ENCODE measurements at regions not wholly inside any gene's neighbourhood (a gene's known extent, or its start where the extent isn't known, plus 50 kb on each side); places are given as distances from the start of the nearest gene placed in this dataset.
"Not testable (repeated sequence)": the region's sequence is repeated elsewhere in the genome, so short reads cannot be mapped to it uniquely, and the experiment has no call there.

DNA sequence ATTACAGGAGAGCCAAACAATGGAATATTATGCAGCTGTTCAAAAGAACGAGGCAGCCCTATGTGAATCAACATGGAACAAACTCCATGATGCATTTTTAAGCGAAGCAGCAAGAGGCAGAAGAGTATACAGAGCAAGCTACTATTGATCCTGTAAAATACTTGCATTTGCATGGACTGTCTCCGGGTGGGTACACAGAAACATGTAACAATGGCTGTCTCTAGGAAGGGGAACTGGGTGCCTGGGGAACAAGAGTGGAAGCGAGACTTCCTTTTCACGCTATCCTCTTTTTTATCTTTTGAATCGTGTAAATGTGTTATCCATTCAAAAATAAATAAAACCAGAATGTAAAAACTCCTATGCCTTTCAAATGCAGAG is 93.3 kb upstream of the SIRPA start:
- H3K27me3 ChIP-seq (ENCODE audit: low read depth) = peaks cover 20% of the 10 kb centered on the region
- no peaks in the 10 kb centered on the region for H3K9me3 ChIP-seq
- peaks cover 10% of the 10 kb centered on the region for H3K4me1 ChIP-seq
- H3K4me3 ChIP-seq = no peak overlapping the region
- in situ Hi-C loops (cut with MboI; ENCODE audit: low sequenced_read_pairs) = no loop called here
- peak in 1 of 2 experiments; percentile 59 for DNase-seq (ENCODE audit: low spot score in 2 of 2)
- H3K36me3 ChIP-seq (replicated peaks) = no peaks in the 10 kb centered on the region

DNA sequence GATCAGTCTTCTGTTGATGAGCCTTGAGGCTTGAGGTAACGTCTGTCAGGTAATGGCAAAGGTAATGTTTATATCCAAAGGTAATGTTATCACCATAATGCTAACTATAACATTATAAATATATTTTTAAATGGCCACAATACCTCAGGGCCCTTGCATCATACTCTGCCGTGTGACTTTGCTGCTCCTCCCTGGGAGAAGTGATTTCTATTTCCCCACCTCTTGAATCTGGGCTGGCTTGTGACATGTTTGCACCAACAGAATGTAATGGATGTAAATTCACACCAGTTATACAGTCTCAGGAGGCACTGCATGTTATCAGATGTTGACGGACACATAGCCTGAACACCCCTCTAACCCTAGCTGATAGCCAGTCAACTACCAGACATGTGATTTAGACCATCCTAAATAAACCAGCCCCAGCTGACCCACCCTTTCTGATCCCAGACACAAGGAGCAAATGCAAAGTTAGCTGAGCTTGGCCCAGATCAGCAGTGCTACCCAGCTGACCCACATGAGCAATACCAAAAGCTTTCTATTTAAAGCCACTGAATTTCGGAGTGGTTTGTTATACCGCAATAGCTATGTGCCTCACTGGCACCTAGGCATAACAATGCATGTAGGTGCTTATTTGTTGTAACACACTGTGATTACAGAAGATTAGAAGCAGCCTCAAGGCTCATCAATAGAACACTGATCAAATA is 93.8 kb upstream of the SIRPA start:
- H3K27me3 ChIP-seq (ENCODE audit: low read depth) = peaks cover 20% of the 10 kb centered on the region
- H3K9me3 ChIP-seq = no peaks in the 10 kb centered on the region
- no peak overlapping the region for H3K4me3 ChIP-seq
- no peaks in the 10 kb centered on the region for H3K36me3 ChIP-seq (replicated peaks)
- in situ Hi-C loops (cut with MboI; ENCODE audit: low sequenced_read_pairs) = no loop called here
- peaks cover 10% of the 10 kb centered on the region for H3K4me1 ChIP-seq
- DNase-seq (ENCODE audit: low spot score in 2 of 2) = no peak

DNA sequence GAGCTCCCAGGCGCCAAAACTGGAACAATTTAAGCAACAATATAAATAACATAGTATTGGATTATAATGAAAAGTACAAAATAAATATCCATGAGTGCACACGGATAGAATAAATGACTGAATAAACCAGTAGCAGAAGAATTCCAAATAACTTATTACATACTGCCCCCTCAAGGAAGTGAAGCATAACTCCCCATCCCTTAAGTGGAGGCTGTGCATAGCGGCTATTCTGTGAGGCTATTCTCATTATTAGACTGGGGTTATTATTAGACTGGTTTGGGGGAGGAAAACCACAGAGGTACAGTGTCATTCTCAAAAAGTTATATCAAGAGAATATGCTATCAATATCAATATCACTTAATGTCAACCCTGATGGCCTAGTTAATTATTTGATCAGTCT is 94.4 kb upstream of the SIRPA start:
- H3K4me3 ChIP-seq = no peak overlapping the region
- in situ Hi-C loops (cut with MboI; ENCODE audit: low sequenced_read_pairs) = no loop called here
- DNase-seq (ENCODE audit: low spot score in 2 of 2) = no peak
- H3K4me1 ChIP-seq = peaks cover 10% of the 10 kb centered on the region
- H3K27me3 ChIP-seq (ENCODE audit: low read depth) = peaks cover 22% of the 10 kb centered on the region
- no peaks in the 10 kb centered on the region for H3K36me3 ChIP-seq (replicated peaks)
- no peaks in the 10 kb centered on the region for H3K9me3 ChIP-seq

DNA sequence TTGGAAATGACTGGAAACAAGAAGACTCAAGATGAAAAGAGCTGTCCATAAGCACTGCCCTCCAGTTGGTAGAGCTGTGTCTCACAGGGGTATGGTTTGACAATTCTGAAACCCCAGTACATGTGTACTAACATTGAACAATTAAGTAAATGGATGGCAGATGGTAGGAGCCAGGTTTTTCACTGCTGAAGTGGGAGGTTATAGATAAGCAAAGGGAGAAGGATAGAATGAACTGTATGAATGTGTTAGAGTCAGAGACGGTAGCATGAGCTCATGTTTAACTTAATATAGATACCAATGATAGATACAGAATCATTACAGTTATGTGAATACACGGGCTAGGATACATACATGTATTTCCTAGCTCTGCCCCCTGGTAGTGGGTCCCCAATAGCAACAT is 95.0 kb upstream of the SIRPA start:
- Histone ChIP-seq H3K27me3 (ENCODE audit: low read depth) (peaks cover 27% of the 10 kb centered on the region), H3K4me3 (no peak overlapping the region), H3K36me3 (replicated peaks) (no peaks in the 10 kb centered on the region), H3K9me3 (no peaks in the 10 kb centered on the region), H3K4me1 (peaks cover 10% of the 10 kb centered on the region)
- DNase-seq (ENCODE audit: low spot score in 2 of 2) = no peak
- in situ Hi-C loops (cut with MboI; ENCODE audit: low sequenced_read_pairs) = no loop called here

DNA sequence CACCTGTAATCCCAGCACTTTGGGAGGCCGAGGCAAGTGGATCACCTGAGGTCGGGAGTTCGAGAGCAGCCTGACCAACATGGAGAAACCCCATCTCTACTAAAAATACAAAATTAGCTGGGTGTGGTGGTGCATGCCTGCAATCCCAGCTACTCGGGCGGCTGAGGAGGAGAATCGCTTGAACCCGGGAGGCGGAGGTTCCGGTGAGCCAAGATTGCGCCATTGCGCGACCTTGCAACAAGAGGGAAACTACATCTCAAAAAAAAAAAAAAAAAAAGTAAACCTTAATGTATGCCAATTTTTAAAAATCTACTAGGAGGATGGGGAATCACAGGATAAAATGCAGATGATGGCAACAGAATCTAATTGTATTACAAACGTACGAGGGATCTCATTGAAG is 95.5 kb upstream of the SIRPA start:
- in situ Hi-C loops (cut with MboI; ENCODE audit: low sequenced_read_pairs); DNase-seq (ENCODE audit: low spot score in 2 of 2); H3K9me3 ChIP-seq; H3K4me3 ChIP-seq; H3K36me3 ChIP-seq (replicated peaks): not testable (repeated sequence)
- H3K27me3 ChIP-seq (ENCODE audit: low read depth) = peaks cover 32% of the 10 kb centered on the region
- peaks cover 10% of the 10 kb centered on the region for H3K4me1 ChIP-seq

DNA sequence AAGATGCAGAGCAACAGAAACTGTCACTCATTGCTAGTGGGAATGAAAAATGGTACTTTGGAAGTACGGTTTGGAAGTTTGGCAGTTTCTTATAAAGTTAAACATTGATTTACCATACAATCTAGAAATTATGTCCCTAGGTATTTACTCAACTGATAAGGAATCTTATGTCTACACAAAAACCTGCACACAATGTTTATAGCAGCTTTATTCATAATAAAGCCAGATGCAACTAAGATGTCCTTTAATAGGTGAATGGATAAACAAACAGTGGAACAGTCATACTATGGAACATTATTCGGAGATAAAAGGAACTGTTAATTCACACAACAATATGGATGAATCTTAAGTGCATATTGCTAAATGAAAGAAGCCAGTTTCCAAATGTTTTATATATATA is 96.2 kb upstream of the SIRPA start:
- Histone ChIP-seq H3K4me1 (peaks cover 11% of the 10 kb centered on the region), H3K27me3 (ENCODE audit: low read depth) (peaks cover 31% of the 10 kb centered on the region), H3K36me3 (replicated peaks) (no peaks in the 10 kb centered on the region), H3K4me3 (no peak overlapping the region), H3K9me3 (no peaks in the 10 kb centered on the region)
- in situ Hi-C loops (cut with MboI; ENCODE audit: low sequenced_read_pairs) = no loop called here
- DNase-seq (ENCODE audit: low spot score in 2 of 2) = no peak

DNA sequence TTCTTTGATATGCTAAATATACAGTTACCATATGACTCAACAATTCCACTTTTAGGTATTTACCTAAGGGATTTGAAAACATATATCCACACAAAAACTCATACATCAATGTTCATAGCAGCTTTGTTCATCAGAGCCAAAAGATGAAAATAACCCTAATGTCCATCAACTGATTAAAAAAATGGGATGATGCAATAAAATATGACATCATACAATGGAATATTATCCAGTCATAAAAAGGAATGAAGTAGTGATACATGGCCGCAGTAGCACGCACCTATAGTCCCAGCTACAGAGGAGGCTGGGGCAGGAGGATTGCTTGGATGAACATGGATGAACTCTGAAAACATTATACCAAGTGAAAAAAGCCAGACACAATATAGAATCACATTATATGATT is 101.4 kb upstream of the SIRPA start:
- peaks cover 6% of the 10 kb centered on the region; the same call in 1 of the 2 replicates for H3K4me1 ChIP-seq
- in situ Hi-C loops (cut with MboI; ENCODE audit: low sequenced_read_pairs) = no loop called here
- DNase-seq (ENCODE audit: low spot score in 2 of 2) = no peak
- H3K27me3 ChIP-seq (ENCODE audit: low read depth) = peaks cover 26% of the 10 kb centered on the region
- H3K36me3 ChIP-seq (replicated peaks) = no peaks in the 10 kb centered on the region
- H3K9me3 ChIP-seq = no peaks in the 10 kb centered on the region
- no peak overlapping the region for H3K4me3 ChIP-seq

DNA sequence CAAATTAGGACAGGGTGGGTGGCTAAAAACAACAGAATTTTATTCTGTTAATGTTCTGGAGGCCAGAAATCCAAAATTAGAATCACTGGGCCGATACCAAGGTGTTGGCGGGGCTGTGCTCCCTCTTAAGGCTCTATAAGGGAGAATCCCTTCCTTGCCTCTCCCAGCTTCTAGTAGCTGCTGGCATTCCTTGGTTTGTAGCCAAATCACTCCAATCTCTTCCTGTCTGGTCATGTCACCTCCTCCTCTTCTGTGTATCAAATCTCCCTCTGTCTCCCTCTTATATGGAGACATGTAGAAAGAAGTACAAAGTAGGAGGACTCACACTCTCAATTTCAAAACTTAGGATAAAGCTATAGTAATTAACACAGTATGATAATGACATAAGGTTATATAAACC is 102.9 kb upstream of the SIRPA start:
- peaks cover 6% of the 10 kb centered on the region; the same call in 1 of the 2 replicates for H3K4me1 ChIP-seq
- H3K9me3 ChIP-seq = no peaks in the 10 kb centered on the region
- peaks cover 36% of the 10 kb centered on the region for H3K27me3 ChIP-seq (ENCODE audit: low read depth)
- no peak overlapping the region for H3K4me3 ChIP-seq
- in situ Hi-C loops (cut with MboI; ENCODE audit: low sequenced_read_pairs) = no loop called here
- no peak for DNase-seq (ENCODE audit: low spot score in 2 of 2)
- H3K36me3 ChIP-seq (replicated peaks) = no peaks in the 10 kb centered on the region

DNA sequence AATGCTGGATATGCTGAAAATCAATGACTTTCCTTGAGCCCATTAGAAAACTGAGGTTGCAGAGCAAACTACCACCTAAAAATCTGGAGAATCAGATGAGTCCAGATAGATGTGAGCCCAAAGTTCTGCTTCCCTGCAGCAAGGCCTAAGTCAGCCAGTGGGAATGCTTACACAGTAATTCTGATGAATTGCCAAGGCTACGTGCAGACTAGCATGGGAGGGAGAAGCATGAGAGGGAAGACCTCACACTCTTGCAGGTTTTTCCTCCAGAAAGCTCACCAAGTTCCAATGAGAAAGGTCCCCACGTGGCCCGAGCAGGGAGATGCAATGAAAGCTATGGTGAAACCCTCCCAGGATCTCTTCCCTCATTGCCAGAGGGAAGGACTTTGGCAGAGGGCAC is 104.8 kb upstream of the SIRPA start:
- Histone ChIP-seq H3K4me3 (no peak overlapping the region), H3K27me3 (ENCODE audit: low read depth) (peaks cover 42% of the 10 kb centered on the region), H3K4me1 (peaks cover 6% of the 10 kb centered on the region; the same call in 1 of the 2 replicates), H3K9me3 (no peaks in the 10 kb centered on the region), H3K36me3 (replicated peaks) (no peaks in the 10 kb centered on the region)
- DNase-seq (ENCODE audit: low spot score in 2 of 2) = no peak
- in situ Hi-C loops (cut with MboI; ENCODE audit: low sequenced_read_pairs) = no loop called here

DNA sequence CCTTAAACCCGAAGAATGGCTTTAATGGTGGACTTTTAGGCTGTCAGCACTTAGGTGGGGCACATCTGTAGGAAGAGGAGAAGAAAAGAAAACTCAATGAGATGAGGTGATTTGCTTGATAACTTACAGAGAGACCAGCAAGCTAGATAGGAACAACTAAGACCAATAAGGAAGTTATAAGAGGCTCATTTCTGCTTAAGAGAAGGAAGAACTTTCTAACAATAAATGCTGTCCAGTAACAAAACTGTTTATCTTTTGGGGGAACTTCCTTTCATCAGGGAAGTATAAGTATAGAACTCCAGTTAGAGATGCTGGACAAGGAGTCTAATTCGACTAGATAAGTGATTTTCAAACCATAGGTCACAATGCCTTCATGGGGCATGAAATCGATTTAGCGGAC is 107.2 kb upstream of the SIRPA start:
- Histone ChIP-seq H3K36me3 (replicated peaks) (no peaks in the 10 kb centered on the region), H3K4me1 (no peaks in the 10 kb centered on the region), H3K4me3 (no peak overlapping the region), H3K27me3 (ENCODE audit: low read depth) (peaks cover 35% of the 10 kb centered on the region), H3K9me3 (no peaks in the 10 kb centered on the region)
- in situ Hi-C loops (cut with MboI; ENCODE audit: low sequenced_read_pairs) = no loop called here
- DNase-seq (ENCODE audit: low spot score in 2 of 2) = no peak

DNA sequence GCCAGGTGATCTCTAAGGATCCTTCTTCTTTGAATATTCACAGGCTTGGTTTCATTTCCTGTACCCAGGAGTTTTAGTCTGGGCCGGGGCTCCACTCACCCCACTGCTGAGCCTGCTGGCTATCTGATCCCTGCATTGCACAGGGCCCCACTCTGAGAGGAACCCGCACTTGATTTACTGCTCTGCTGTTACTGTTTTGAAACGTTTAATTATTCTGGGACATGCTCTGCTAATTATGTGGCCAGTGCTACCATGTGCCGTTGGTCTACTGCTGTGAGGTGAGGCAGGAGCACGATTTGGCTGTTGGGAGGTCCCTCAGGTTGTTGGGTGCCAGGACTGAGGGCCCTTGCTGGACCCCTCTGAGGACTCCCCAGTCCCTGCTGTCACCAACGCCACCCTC is 108.7 kb upstream of the SIRPA start:
- DNase-seq (ENCODE audit: low spot score in 2 of 2) = no peak
- Histone ChIP-seq H3K4me1 (no peaks in the 10 kb centered on the region), H3K27me3 (ENCODE audit: low read depth) (peaks cover 35% of the 10 kb centered on the region), H3K9me3 (no peaks in the 10 kb centered on the region), H3K4me3 (no peak overlapping the region), H3K36me3 (replicated peaks) (no peaks in the 10 kb centered on the region)
- in situ Hi-C loops (cut with MboI; ENCODE audit: low sequenced_read_pairs) = no loop called here

DNA sequence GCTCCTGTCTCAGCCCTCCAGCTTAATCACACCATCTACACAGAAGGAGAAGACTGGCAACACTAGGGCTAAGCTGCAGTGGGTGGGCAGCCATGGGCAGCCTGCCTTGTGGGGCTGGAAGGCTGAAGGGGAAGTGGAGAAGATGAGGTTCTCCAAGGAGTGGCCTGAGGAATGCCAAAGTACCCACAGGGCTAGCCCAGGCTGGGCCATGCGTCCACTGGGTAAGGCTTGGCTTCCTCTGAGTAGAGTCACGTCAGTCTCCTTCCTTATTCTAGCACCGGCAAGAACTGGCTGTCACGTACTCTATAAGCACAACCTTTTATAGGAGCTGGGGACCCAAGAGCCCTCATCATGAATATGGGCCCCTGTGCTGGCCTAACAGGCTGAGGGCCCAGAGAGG is 110.6 kb upstream of the SIRPA start:
- Histone ChIP-seq H3K36me3 (replicated peaks) (no peaks in the 10 kb centered on the region), H3K4me3 (no peak overlapping the region), H3K4me1 (no peaks in the 10 kb centered on the region), H3K9me3 (no peaks in the 10 kb centered on the region), H3K27me3 (ENCODE audit: low read depth) (peaks cover 33% of the 10 kb centered on the region)
- no peak for DNase-seq (ENCODE audit: low spot score in 2 of 2)
- in situ Hi-C loops (cut with MboI; ENCODE audit: low sequenced_read_pairs) = no loop called here

DNA sequence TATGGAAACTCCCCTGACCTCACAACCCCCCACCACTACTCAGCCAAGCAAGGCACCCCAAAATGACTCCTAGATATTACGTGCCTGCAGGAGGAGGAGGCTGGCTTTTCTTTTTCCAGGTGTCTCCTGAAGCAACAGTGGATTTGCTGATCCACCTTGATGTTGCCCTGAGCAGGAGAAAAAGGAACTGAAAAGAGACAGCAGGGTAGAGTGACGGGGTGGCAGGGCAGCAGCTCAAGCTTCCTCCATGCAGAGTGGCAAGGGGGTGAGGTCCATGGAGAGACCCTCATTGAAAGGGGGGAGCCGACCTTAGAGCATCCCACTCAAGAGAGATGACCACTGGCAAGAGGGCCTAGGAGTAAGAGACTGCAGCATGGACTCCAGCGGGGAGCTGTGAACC is 112.0 kb upstream of the SIRPA start:
- peaks cover 21% of the 10 kb centered on the region for H3K27me3 ChIP-seq (ENCODE audit: low read depth)
- H3K36me3 ChIP-seq (replicated peaks) = no peaks in the 10 kb centered on the region
- no peaks in the 10 kb centered on the region for H3K4me1 ChIP-seq
- no peaks in the 10 kb centered on the region for H3K9me3 ChIP-seq
- in situ Hi-C loops (cut with MboI; ENCODE audit: low sequenced_read_pairs) = no loop called here
- no peak overlapping the region for H3K4me3 ChIP-seq
- DNase-seq (ENCODE audit: low spot score in 2 of 2) = no peak

DNA sequence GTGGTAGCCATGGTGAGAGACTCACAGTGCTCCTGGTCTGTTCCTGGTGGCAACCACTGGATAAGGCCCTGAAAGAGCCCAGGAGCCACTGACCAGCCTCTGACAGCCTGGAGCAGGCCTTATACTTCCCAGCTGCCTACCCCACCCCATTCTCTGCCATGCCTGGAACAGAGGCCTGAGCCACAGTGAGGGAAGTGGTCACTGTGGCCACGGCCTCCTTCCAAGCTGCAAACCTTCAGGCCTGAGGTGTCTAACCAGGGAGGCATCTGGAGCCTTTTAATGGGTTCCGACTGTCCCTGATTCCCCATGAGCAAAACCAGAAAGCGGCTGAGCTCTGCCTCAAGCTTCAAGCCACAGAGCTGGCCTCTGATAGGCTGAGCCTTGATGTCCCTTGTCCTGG is 113.0 kb upstream of the SIRPA start:
- DNase-seq (ENCODE audit: low spot score in 2 of 2) = no peak
- H3K36me3 ChIP-seq (replicated peaks) = no peaks in the 10 kb centered on the region
- H3K4me3 ChIP-seq = no peak overlapping the region
- H3K27me3 ChIP-seq (ENCODE audit: low read depth) = peaks cover 14% of the 10 kb centered on the region; the same call in 1 of the 2 replicates
- H3K9me3 ChIP-seq = no peaks in the 10 kb centered on the region
- in situ Hi-C loops (cut with MboI; ENCODE audit: low sequenced_read_pairs) = no loop called here
- peaks cover 7% of the 10 kb centered on the region for H3K4me1 ChIP-seq

DNA sequence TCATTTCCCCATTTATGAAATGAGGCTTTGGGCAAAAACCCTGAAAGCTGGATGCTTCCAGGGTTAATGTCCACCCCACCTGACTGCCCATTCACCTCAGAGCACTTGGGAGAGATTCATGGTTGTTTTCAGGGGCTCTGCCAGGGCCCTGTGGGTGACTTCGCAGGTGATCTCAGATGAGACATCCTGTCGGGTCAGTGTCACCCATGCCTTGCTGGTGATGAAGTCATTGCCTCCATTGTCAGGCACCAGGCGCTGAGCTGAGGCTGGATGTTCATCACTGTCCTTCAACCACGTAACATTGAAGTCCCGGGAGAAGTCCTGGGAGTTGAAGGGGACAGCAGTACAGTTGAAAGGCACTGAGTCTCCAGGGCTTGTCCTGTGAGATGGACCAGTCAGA is 115.6 kb upstream of the SIRPA start:
- 0 out of 2 replicates have a peak, but pooled peaks cover 2% of the 10 kb centered on the region for H3K27me3 ChIP-seq (ENCODE audit: low read depth)
- no peaks in the 10 kb centered on the region for H3K9me3 ChIP-seq
- DNase-seq (ENCODE audit: low spot score in 2 of 2) = no peak
- no peak overlapping the region for H3K4me3 ChIP-seq
- in situ Hi-C loops (cut with MboI; ENCODE audit: low sequenced_read_pairs) = no loop called here
- H3K36me3 ChIP-seq (replicated peaks) = no peaks in the 10 kb centered on the region
- H3K4me1 ChIP-seq = peaks cover 7% of the 10 kb centered on the region
